ENCODE measurements at regions not wholly inside any gene's neighbourhood (a gene's known extent, or its start where the extent isn't known, plus 50 kb on each side); places are given as distances from the start of the nearest gene placed in this dataset.

GRCh38 chr7:20279979-20280378 is 50.7 kb upstream of the ITGB8 start:
- TF ChIP-seq, protein P1, sequence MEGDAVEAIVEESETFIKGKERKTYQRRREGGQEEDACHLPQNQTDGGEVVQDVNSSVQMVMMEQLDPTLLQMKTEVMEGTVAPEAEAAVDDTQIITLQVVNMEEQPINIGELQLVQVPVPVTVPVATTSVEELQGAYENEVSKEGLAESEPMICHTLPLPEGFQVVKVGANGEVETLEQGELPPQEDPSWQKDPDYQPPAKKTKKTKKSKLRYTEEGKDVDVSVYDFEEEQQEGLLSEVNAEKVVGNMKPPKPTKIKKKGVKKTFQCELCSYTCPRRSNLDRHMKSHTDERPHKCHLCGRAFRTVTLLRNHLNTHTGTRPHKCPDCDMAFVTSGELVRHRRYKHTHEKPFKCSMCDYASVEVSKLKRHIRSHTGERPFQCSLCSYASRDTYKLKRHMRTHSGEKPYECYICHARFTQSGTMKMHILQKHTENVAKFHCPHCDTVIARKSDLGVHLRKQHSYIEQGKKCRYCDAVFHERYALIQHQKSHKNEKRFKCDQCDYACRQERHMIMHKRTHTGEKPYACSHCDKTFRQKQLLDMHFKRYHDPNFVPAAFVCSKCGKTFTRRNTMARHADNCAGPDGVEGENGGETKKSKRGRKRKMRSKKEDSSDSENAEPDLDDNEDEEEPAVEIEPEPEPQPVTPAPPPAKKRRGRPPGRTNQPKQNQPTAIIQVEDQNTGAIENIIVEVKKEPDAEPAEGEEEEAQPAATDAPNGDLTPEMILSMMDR (conservative IDR thresholded peaks at IDR 0.05 in 1 of 2, IDR thresholded peaks at IDR 0.05 in 1 of 2; ENCODE audit: extremely low read depth in 1 of 2, insufficient read depth in 1 of 2, low read depth in 1 of 2, low read length in 2 of 2) = no peak
- TF ChIP-seq EZH2 (IDR thresholded peaks at IDR 0.05; ENCODE audit: borderline replicate concordance, low read length) = no peak
